CD14-positive monocyte (primary cell): ENCODE measurements at regions not wholly inside any gene's neighbourhood (a gene's known extent, or its start where the extent isn't known, plus 50 kb on each side); places are given as distances from the start of the nearest gene placed in this dataset.
A peak's percentile ranks its signal among the peaks of the same experiment; 100 is the strongest.

Source experiments
- DNase-seq, 3 donors: peaks; one replicate each; pipeline ENCODE4 v3.0.0-alpha.2; 2011 to 2022
- H2AFZ ChIP-seq: 2 replicates; pipeline ENCODE4 v1.6.0; 2012; ENCODE audit warnings: mild to moderate bottlenecking, low read depth, low read length, inconsistent platforms; ENCODE audit not compliant: insufficient read depth, poor library complexity, severe bottlenecking
- H3K27ac ChIP-seq, 2 donors: 1 replicate in 1 of 2; 2 replicates in 1 of 2; pipeline ENCODE4 v1.5.1; 2012 to 2013; ENCODE audit warnings: low read length in 2 of 2, control low read depth in 1 of 2, inconsistent platforms in 1 of 2, low read depth in 1 of 2, mild to moderate bottlenecking in 1 of 2
- H3K27me3 ChIP-seq, 2 donors: one replicate each; pipeline versions ENCODE4 v1.6.0 to v1.6.1; 2011 to 2013; ENCODE audit warnings: low read length in 2 of 2; ENCODE audit not compliant: control insufficient read depth in 2 of 2, insufficient read depth in 2 of 2
- H3K36me3 ChIP-seq, 2 donors: replicated peaks in 1 of 2; 1 replicate in 1 of 2; 2 replicates in 1 of 2; pipeline versions ENCODE4 v1.5.1 to v1.6.1; 2012 to 2013; ENCODE audit warnings: low read length in 2 of 2, control low read depth in 1 of 2, inconsistent platforms in 1 of 2, mild to moderate bottlenecking in 1 of 2; ENCODE audit not compliant: insufficient read depth in 2 of 2, control insufficient read depth in 1 of 2
- H3K4me1 ChIP-seq, 2 donors: 1 replicate in 1 of 2; 2 replicates in 1 of 2; pipeline versions ENCODE4 v1.5.1 to v1.6.1; 2012 to 2013; ENCODE audit warnings: low read length in 2 of 2, control low read depth in 1 of 2, inconsistent platforms in 1 of 2, mild to moderate bottlenecking in 1 of 2, moderate library complexity in 1 of 2; ENCODE audit not compliant: insufficient read depth in 2 of 2, control insufficient read depth in 1 of 2
- H3K4me2 ChIP-seq: replicated peaks from 2 replicates; pipeline ENCODE3; 2012; ENCODE audit warnings: low read length, moderate library complexity, mild to moderate bottlenecking; ENCODE audit not compliant: poor library complexity, severe bottlenecking; ENCODE audit errors: extremely low read depth
- H3K4me3 ChIP-seq, 3 experiments: fragments of 200-600 bp in 1 of 3; sonication (generic) in 1 of 3; replicated peaks in 1 of 3; 1 replicate in 2 of 3; 2 replicates in 1 of 3; pipeline ENCODE4 v1.5.1; 2011 to 2013; ENCODE audit warnings: low read length in 3 of 3, mild to moderate bottlenecking in 3 of 3, control low read depth in 2 of 3, low read depth in 2 of 3, inconsistent platforms in 1 of 3, moderate library complexity in 1 of 3
- H3K79me2 ChIP-seq: 2 replicates; pipeline ENCODE4 v1.6.0; 2012; ENCODE audit warnings: mild to moderate bottlenecking, control low read depth, inconsistent platforms, low read length, moderate library complexity; ENCODE audit not compliant: insufficient read depth
- H3K9ac ChIP-seq: 2 replicates; pipeline ENCODE4 v1.6.0; 2017; ENCODE audit warnings: low read length, mild to moderate bottlenecking; ENCODE audit not compliant: insufficient read depth, poor library complexity, severe bottlenecking
- H3K9me3 ChIP-seq, 2 donors: replicated peaks in 1 of 2; 1 replicate in 1 of 2; 2 replicates in 1 of 2; pipeline versions ENCODE4 v1.5.1 to v1.6.1; 2012 to 2013; ENCODE audit warnings: low read length in 2 of 2, control low read depth in 1 of 2; ENCODE audit not compliant: control insufficient read depth in 1 of 2, insufficient read depth in 1 of 2
- H4K20me1 ChIP-seq: 2 replicates; pipeline ENCODE4 v1.6.0; 2012; ENCODE audit warnings: mild to moderate bottlenecking, low read length, control low read depth, moderate library complexity; ENCODE audit not compliant: insufficient read depth
- H3K27ac Mint-ChIP-seq, 7 donors: one replicate each; pipeline ENCODE4 v1.8.0; 2020; ENCODE audit warnings: mild to moderate bottlenecking in 7 of 7, mixed read lengths in 7 of 7, moderate library complexity in 6 of 7, inconsistent platforms in 2 of 7
- H3K27me3 Mint-ChIP-seq, 3 donors: one replicate each; pipeline ENCODE4 v1.8.0; 2021 to 2022; ENCODE audit warnings: low read depth in 3 of 3, mild to moderate bottlenecking in 3 of 3, mixed read lengths in 3 of 3, moderate library complexity in 3 of 3, inconsistent platforms in 1 of 3
- H3K36me3 Mint-ChIP-seq, 2 donors: one replicate each; pipeline ENCODE4 v1.8.0; 2020; ENCODE audit warnings: mixed read lengths in 2 of 2, inconsistent platforms in 1 of 2, mild to moderate bottlenecking in 1 of 2
- H3K4me1 Mint-ChIP-seq: one replicate; pipeline ENCODE4 v1.8.0; 2020; ENCODE audit warnings: mild to moderate bottlenecking, mixed read lengths
- H3K4me3 Mint-ChIP-seq, 2 donors: one replicate each; pipeline ENCODE4 v1.8.0; 2020; ENCODE audit warnings: mild to moderate bottlenecking in 2 of 2, mixed read lengths in 2 of 2, moderate library complexity in 1 of 2
- H3K9me3 Mint-ChIP-seq, 7 donors: one replicate each; pipeline ENCODE4 v1.8.0; 2020 to 2022; ENCODE audit warnings: mixed read lengths in 7 of 7, mild to moderate bottlenecking in 6 of 7, moderate library complexity in 6 of 7, inconsistent platforms in 2 of 7
- CTCF ChIP-seq: fragments of 200-600 bp; IDR thresholded peaks from one replicate; pipeline ENCODE4 v1.8.0; 2022; ENCODE audit warnings: antibody characterized with exemption, mild to moderate bottlenecking
- WGBS: methylation state at CpG from one replicate; pipeline ENCODE4 v1.1.5; 2013; ENCODE audit warnings: missing lambda C conversion rate; ENCODE audit not compliant: insufficient coverage; 5-methylcytosine and 5-hydroxymethylcytosine counted together
- intact Hi-C, 2 donors: fragments of 100-400 bp; cut with micrococcal nuclease; formaldehyde crosslinking; loops; one replicate each; pipeline versions ENCODE4 v1.15.0 to v1.15.1; 2023

- H3K9ac ChIP-seq = no peak overlapping the region
- H3K9me3 ChIP-seq = no peaks in the 10 kb centered on the region
- Mint-ChIP-seq H3K27me3 (peaks cover 4 to 6% (median 5%) of the 10 kb centered on the region in 3 donors), H3K9me3 (peaks cover 0 to 2% (median 0%) of the 10 kb centered on the region in 7 donors), H3K4me1 (peaks cover 27% of the 10 kb centered on the region), H3K27ac (peak overlapping the region in 1 of 7 donors; percentile 19), H3K4me3 (no peak overlapping the region), H3K36me3 (no peaks in the 10 kb centered on the region)
- no peak overlapping the region for H2AFZ ChIP-seq
- no peak for DNase-seq
- no peaks in the 10 kb centered on the region for H3K27me3 ChIP-seq
- no peak overlapping the region for H3K4me2 ChIP-seq
- no peak for TF ChIP-seq CTCF
- no peaks in the 10 kb centered on the region for H3K36me3 ChIP-seq
- 100% methylated on average over 1 of the region's 6 CpGs for WGBS
- H3K79me2 ChIP-seq = no peaks in the 10 kb centered on the region
- no peak overlapping the region for H3K27ac ChIP-seq
- intact Hi-C loops = no loop called here
- H3K4me1 ChIP-seq = peaks cover 32 to 39% of the 10 kb centered on the region in 2 donors
- H4K20me1 ChIP-seq = no peaks in the 10 kb centered on the region
- H3K4me3 ChIP-seq = no peak overlapping the region
Observed at GRCh38 chr2:22282916-22283315, 1102.1 kb upstream of the KLHL29 start.

DNA sequence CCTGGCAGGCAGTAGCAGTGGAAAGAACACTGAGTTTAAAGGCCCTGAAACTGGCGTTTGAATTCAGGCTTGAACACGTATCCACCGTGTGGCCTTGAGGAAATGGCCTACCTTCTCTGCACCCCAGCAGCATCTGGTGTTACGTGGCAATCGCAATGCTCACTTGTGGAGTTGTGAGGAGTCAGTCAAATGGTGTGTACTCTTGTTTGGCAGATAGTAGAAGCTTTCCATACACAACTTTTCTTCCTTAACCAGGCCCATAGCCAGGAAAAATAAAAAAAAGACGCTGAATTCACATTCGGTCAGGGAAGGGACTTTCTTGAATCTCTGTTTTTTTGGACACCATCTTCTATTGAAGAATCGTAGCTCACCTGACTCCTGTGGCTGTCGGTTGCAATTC is 1101.5 kb upstream of the KLHL29 start:
- Mint-ChIP-seq H3K9me3 (peaks cover 0 to 2% (median 0%) of the 10 kb centered on the region in 7 donors), H3K27ac (peak overlapping the region in 1 of 7 donors; percentile 42), H3K4me1 (peaks cover 27% of the 10 kb centered on the region), H3K4me3 (no peak overlapping the region), H3K36me3 (no peaks in the 10 kb centered on the region), H3K27me3 (peaks cover 4 to 6% (median 5%) of the 10 kb centered on the region in 3 donors)
- H3K36me3 ChIP-seq = no peaks in the 10 kb centered on the region
- TF ChIP-seq CTCF = no peak
- intact Hi-C loops = no loop called here
- no peaks in the 10 kb centered on the region for H3K27me3 ChIP-seq
- H2AFZ ChIP-seq = no peak overlapping the region
- H3K9me3 ChIP-seq = no peaks in the 10 kb centered on the region
- peaks cover 32 to 39% of the 10 kb centered on the region in 2 donors for H3K4me1 ChIP-seq
- 84% methylated on average over 4 of the region's 9 CpGs for WGBS
- H3K27ac ChIP-seq = no peak overlapping the region
- no peak overlapping the region for H3K4me3 ChIP-seq
- no peak overlapping the region for H3K9ac ChIP-seq
- H3K4me2 ChIP-seq = no peak overlapping the region
- DNase-seq = no peak
- no peaks in the 10 kb centered on the region for H4K20me1 ChIP-seq
- no peaks in the 10 kb centered on the region for H3K79me2 ChIP-seq
